Smooth muscle cell (in vitro differentiated cells): ENCODE measurements at regions not wholly inside any gene's neighbourhood (a gene's known extent, or its start where the extent isn't known, plus 50 kb on each side); places are given as distances from the start of the nearest gene placed in this dataset.

Experiments used
- DNase-seq: peaks from one replicate; lab custom pipeline; 2025; ENCODE audit not compliant: unreplicated experiment; lab: John Stamatoyannopoulos, UW
- H2AFZ ChIP-seq: fragments of 200-600 bp; sonication (generic); 2 replicates; pipeline ENCODE4 v1.6.0; 2016; ENCODE audit warnings: antibody characterized with exemption, low read depth, mild to moderate bottlenecking
- H3F3A ChIP-seq: fragments of 200-600 bp; sonication (generic); 2 replicates; pipeline ENCODE4 v1.6.0; 2017; ENCODE audit warnings: antibody characterized with exemption, low read depth
- H3K27ac ChIP-seq: fragments of 200-600 bp; sonication (generic); 2 replicates; pipeline ENCODE4 v1.5.1; 2016; ENCODE audit warnings: low read depth, mild to moderate bottlenecking
- H3K27me3 ChIP-seq: fragments of 200-600 bp; sonication (generic); 2 replicates; pipeline ENCODE4 v1.6.1; 2016; ENCODE audit warnings: low read depth, mild to moderate bottlenecking
- H3K36me3 ChIP-seq: fragments of 200-600 bp; sonication (generic); 2 replicates; pipeline ENCODE4 v1.5.1; 2016; ENCODE audit warnings: low read depth
- H3K4me1 ChIP-seq: fragments of 200-600 bp; sonication (generic); 2 replicates; pipeline ENCODE4 v1.5.1; 2016; ENCODE audit warnings: low read depth
- H3K4me2 ChIP-seq: fragments of 200-600 bp; sonication (generic); 2 replicates; pipeline ENCODE4 v1.6.0; 2016; ENCODE audit warnings: mild to moderate bottlenecking
- H3K4me3 ChIP-seq: fragments of 200-600 bp; sonication (generic); 2 replicates; pipeline ENCODE4 v1.5.1; 2016; ENCODE audit warnings: mild to moderate bottlenecking
- H3K79me2 ChIP-seq: fragments of 200-600 bp; sonication (generic); 2 replicates; pipeline ENCODE4 v1.6.0; 2016; ENCODE audit warnings: low read depth, mild to moderate bottlenecking
- H3K9ac ChIP-seq: fragments of 200-600 bp; sonication (generic); 2 replicates; pipeline ENCODE4 v1.6.0; 2016; ENCODE audit warnings: low read depth
- H3K9me3 ChIP-seq: fragments of 200-600 bp; sonication (generic); replicated peaks from 2 replicates; pipeline ENCODE4 v1.5.1; 2016; ENCODE audit warnings: low read depth
- H4K20me1 ChIP-seq: fragments of 200-600 bp; sonication (generic); 2 replicates; pipeline ENCODE4 v1.6.0; 2016; ENCODE audit warnings: low read depth
- CTCF ChIP-seq: fragments of 200-600 bp; sonication (generic); IDR thresholded peaks from 2 replicates; pipeline ENCODE4 v1.5.1; 2017; ENCODE audit warnings: borderline replicate concordance, mild to moderate bottlenecking, antibody characterized with exemption; ENCODE audit not compliant: insufficient read depth, poor library complexity, severe bottlenecking
- WGBS: methylation state at CpG from one replicate; pipeline ENCODE4 v1.1.7; 2016; ENCODE audit warnings: low lambda C conversion rate; 5-methylcytosine and 5-hydroxymethylcytosine counted together

- 79% methylated on average over 5 of the region's 5 CpGs for WGBS
Observed at GRCh38 chr3:124097362-124098131, 105.6 kb upstream of the ROPN1 start.

GRCh38 chr3:124101643-124102042 is 109.7 kb upstream of the ROPN1 start:
- Histone ChIP-seq H3K9me3 (no peaks in the 10 kb centered on the region), H3K27ac (no peak overlapping the region), H3K4me2 (no peak overlapping the region), H3K27me3 (no peaks in the 10 kb centered on the region), H3K79me2 (no peaks in the 10 kb centered on the region), H3K4me1 (no peaks in the 10 kb centered on the region), H2AFZ (no peak overlapping the region), H3K9ac (no peak overlapping the region), H3K4me3 (no peak overlapping the region), H3K36me3 (no peaks in the 10 kb centered on the region), H3F3A (peaks cover 13% of the 10 kb centered on the region), H4K20me1 (peaks cover 22% of the 10 kb centered on the region)
- no peak for DNase-seq
- TF ChIP-seq CTCF: no peak
- 98% methylated on average over 2 of the region's 2 CpGs for WGBS

More at GRCh38 chr3:124097362-124098131, 105.6 kb upstream of the ROPN1 start:
- Histone ChIP-seq H3K79me2 (no peaks in the 10 kb centered on the region), H3K9me3 (no peaks in the 10 kb centered on the region), H3K4me3 (no peak overlapping the region), H3K27ac (no peak overlapping the region), H4K20me1 (peaks cover 51% of the 10 kb centered on the region), H3K36me3 (no peaks in the 10 kb centered on the region), H3K4me1 (peaks cover 4% of the 10 kb centered on the region), H3K27me3 (no peaks in the 10 kb centered on the region), H3K4me2 (no peak overlapping the region), H3K9ac (no peak overlapping the region), H2AFZ (no peak overlapping the region), H3F3A (no peaks in the 10 kb centered on the region)
- no peak for TF ChIP-seq CTCF
- no peak for DNase-seq

GRCh38 chr3:124107104-124107890 is 115.4 kb upstream of the ROPN1 start:
- no peaks in the 10 kb centered on the region for H3K27me3 ChIP-seq
- H3K4me2 ChIP-seq: peak overlapping the region; percentile 73
- no peak overlapping the region for H2AFZ ChIP-seq
- peak overlapping the region; percentile 91 for H3K27ac ChIP-seq
- H3K36me3 ChIP-seq: no peaks in the 10 kb centered on the region
- 50% methylated on average over 4 of the region's 4 CpGs for WGBS
- H4K20me1 ChIP-seq: peaks cover 14% of the 10 kb centered on the region
- no peak overlapping the region for H3K4me3 ChIP-seq
- peaks cover 33% of the 10 kb centered on the region for H3F3A ChIP-seq
- TF ChIP-seq CTCF: no peak
- peaks cover 7% of the 10 kb centered on the region for H3K4me1 ChIP-seq
- peak overlapping the region; percentile 54 for H3K9ac ChIP-seq
- peaks cover 15% of the 10 kb centered on the region for H3K79me2 ChIP-seq
- no peak for DNase-seq
- H3K9me3 ChIP-seq: no peaks in the 10 kb centered on the region
